K562 (cell line): ENCODE measurements at regions not wholly inside any gene's neighbourhood (a gene's known extent, or its start where the extent isn't known, plus 50 kb on each side); places are given as distances from the start of the nearest gene placed in this dataset.

Experiments
- CBX3 ChIP-seq, 2 experiments: IDR thresholded peaks; 1 replicate in 1 of 2; 2 replicates in 1 of 2; pipeline ENCODE4 v1.6.1; 2012; ENCODE audit warnings: inconsistent platforms in 2 of 2, low read length in 2 of 2, borderline replicate concordance in 1 of 2, control low read depth in 1 of 2
- RBM39 ChIP-seq: fragments of 200-400 bp; formaldehyde crosslinking; optimal IDR thresholded peaks from 2 replicates; pipeline ENCODE3; 2018; ENCODE audit warnings: low read depth, low read length
- ZNF316 ChIP-seq: fragments of 450-650 bp; IDR thresholded peaks from 2 replicates; pipeline ENCODE4 v1.6.1; 2016
- TF ChIP-seq, protein P1 (sequence below), 3 experiments: IDR thresholded peaks in 2 of 3; conservative IDR thresholded peaks in 1 of 3; 2 replicates each; pipeline ENCODE4 v1.5.1; 2011 to 2012; ENCODE audit warnings: low read length in 3 of 3, mild to moderate bottlenecking in 3 of 3, control low read depth in 2 of 3, improper control_type of control experiment in 1 of 3, inconsistent platforms in 1 of 3, low read depth in 1 of 3, mixed read lengths in 1 of 3, moderate library complexity in 1 of 3; ENCODE audit not compliant: insufficient read depth in 2 of 3
- TF ChIP-seq, protein P2 (sequence below), 2 experiments: fragments of 450-650 bp in 1 of 2; sonication (generic) in 1 of 2; formaldehyde crosslinking; conservative IDR thresholded peaks; 2 replicates each; pipeline versions ENCODE4 v1.4.0 to v1.8.1; 2020 to 2022; ENCODE audit warnings: mild to moderate bottlenecking in 1 of 2, missing genetic modification reagents in 1 of 2

DNA sequence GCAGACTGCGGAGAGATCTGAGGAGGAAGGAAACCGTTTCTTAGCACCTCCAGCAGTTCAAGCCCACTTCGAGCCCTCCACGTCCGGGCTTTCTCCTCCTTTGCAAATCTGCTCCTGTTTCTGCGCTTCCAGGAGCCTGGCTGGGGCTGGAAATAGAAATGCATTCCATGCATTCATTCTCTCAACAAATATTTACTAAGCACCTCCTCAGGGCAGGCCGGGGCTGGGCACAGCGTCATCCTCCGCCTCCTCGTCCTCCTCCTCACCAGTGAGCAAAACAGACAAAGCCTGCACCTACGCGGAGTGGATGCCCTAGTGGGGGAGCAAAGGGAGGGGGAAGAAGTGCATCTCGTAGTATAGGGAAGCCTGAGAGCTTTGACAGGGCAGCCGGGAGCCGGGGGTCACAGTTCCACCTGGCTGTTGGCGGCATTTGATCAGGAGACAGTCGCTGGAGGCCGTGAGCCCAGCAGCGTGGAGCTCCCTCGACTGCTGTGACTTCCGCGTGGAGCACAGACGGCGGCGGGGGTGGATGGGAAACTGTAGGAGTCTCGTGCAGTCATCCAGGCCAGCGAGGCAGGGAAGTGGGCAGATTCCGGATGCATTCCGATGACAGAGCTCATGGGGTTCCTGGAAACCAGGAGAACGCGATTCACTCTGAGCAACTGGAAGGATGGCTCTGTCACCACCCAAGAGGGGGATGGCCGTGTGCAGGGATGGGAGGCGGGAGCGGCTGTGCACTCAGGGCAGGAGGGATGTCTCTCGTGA, 93.5 kb downstream of the SIK1 start:
- TF ChIP-seq ZNF316 (no peak), RBM39 (no peak), CBX3 (IDR thresholded peaks at IDR 0.05; ENCODE audit: borderline replicate concordance in 1 of 2, low read length in 2 of 2) (no peak)
- TF ChIP-seq, protein P1, sequence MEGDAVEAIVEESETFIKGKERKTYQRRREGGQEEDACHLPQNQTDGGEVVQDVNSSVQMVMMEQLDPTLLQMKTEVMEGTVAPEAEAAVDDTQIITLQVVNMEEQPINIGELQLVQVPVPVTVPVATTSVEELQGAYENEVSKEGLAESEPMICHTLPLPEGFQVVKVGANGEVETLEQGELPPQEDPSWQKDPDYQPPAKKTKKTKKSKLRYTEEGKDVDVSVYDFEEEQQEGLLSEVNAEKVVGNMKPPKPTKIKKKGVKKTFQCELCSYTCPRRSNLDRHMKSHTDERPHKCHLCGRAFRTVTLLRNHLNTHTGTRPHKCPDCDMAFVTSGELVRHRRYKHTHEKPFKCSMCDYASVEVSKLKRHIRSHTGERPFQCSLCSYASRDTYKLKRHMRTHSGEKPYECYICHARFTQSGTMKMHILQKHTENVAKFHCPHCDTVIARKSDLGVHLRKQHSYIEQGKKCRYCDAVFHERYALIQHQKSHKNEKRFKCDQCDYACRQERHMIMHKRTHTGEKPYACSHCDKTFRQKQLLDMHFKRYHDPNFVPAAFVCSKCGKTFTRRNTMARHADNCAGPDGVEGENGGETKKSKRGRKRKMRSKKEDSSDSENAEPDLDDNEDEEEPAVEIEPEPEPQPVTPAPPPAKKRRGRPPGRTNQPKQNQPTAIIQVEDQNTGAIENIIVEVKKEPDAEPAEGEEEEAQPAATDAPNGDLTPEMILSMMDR (IDR thresholded peaks at IDR 0.05 in 2 of 3, conservative IDR thresholded peaks at IDR 0.05 in 1 of 3; ENCODE audit: insufficient read depth in 2 of 3, low read depth in 1 of 3, low read length in 3 of 3), result no peak
- TF ChIP-seq, protein P2, sequence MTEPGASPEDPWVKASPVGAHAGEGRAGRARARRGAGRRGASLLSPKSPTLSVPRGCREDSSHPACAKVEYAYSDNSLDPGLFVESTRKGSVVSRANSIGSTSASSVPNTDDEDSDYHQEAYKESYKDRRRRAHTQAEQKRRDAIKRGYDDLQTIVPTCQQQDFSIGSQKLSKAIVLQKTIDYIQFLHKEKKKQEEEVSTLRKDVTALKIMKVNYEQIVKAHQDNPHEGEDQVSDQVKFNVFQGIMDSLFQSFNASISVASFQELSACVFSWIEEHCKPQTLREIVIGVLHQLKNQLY (CRISPR knock-in tag; conservative IDR thresholded peaks at IDR 0.05), result no peak
